Activated CD8-positive, alpha-beta memory T cell treated with anti-CD3 and anti-CD28 coated beads, Interleukin-2, amount 10 ng/mL, durations not matched to agents 7 days and 5 days (primary cell): ENCODE measurements at regions not wholly inside any gene's neighbourhood (a gene's known extent, or its start where the extent isn't known, plus 50 kb on each side); places are given as distances from the start of the nearest gene placed in this dataset.

ENCODE experiments used
- ATAC-seq: fragments of 150-1000 bp; cut with Tn5 transposase; one replicate; pipeline ENCODE4 v1.10.0; 2021; ENCODE audit warnings: moderate library complexity
- CTCF ChIA-PET: fragments of 350-600 bp; sonication (Branson Sonifier 250); formaldehyde crosslinking; loops from one replicate; lab custom pipeline; 2021; ENCODE audit warnings: antibody characterized with exemption; lab: Charles Lee
- DNase-seq: peaks from one replicate; pipeline ENCODE4 v3.0.0-alpha.2; 2020
- H3K27ac Mint-ChIP-seq: one replicate; pipeline ENCODE4 v1.8.0; 2021; ENCODE audit warnings: mild to moderate bottlenecking, mixed read lengths
- H3K27me3 Mint-ChIP-seq: one replicate; pipeline ENCODE4 v1.8.0; 2021; ENCODE audit warnings: mixed read lengths
- H3K36me3 Mint-ChIP-seq: one replicate; pipeline ENCODE4 v1.8.0; 2021; ENCODE audit warnings: mild to moderate bottlenecking, mixed read lengths
- H3K4me1 Mint-ChIP-seq: one replicate; pipeline ENCODE4 v1.8.0; 2021; ENCODE audit warnings: mixed read lengths
- H3K4me3 Mint-ChIP-seq: one replicate; pipeline ENCODE4 v1.8.0; 2021; ENCODE audit warnings: mild to moderate bottlenecking, moderate library complexity, mixed read lengths
- H3K9me3 Mint-ChIP-seq: one replicate; pipeline ENCODE4 v1.8.0; 2022; ENCODE audit warnings: low read depth, mixed read lengths

GRCh38 chr4:95715830-95716229 is 124.1 kb upstream of the PDHA2 start:
- CTCF ChIA-PET = no interaction called here
- no peak overlapping the region for H3K27ac Mint-ChIP-seq
- no peak for DNase-seq
- no peaks in the 10 kb centered on the region for H3K9me3 Mint-ChIP-seq
- H3K36me3 Mint-ChIP-seq = no peaks in the 10 kb centered on the region
- no peak for ATAC-seq
- H3K27me3 Mint-ChIP-seq = no peaks in the 10 kb centered on the region
- no peaks in the 10 kb centered on the region for H3K4me1 Mint-ChIP-seq
- no peak overlapping the region for H3K4me3 Mint-ChIP-seq

GRCh38 chr4:95714571-95714970 is 125.3 kb upstream of the PDHA2 start:
- Mint-ChIP-seq H3K4me1 (no peaks in the 10 kb centered on the region), H3K9me3 (no peaks in the 10 kb centered on the region), H3K27ac (no peak overlapping the region), H3K4me3 (no peak overlapping the region), H3K27me3 (no peaks in the 10 kb centered on the region), H3K36me3 (no peaks in the 10 kb centered on the region)
- CTCF ChIA-PET = no interaction called here
- DNase-seq (no peak), ATAC-seq (no peak)

GRCh38 chr4:95705323-95705722 is 134.6 kb upstream of the PDHA2 start:
- no peak for ATAC-seq
- no peak overlapping the region for H3K27ac Mint-ChIP-seq
- DNase-seq = no peak
- H3K4me1 Mint-ChIP-seq = no peaks in the 10 kb centered on the region
- CTCF ChIA-PET = no interaction called here
- no peaks in the 10 kb centered on the region for H3K36me3 Mint-ChIP-seq
- H3K27me3 Mint-ChIP-seq = no peaks in the 10 kb centered on the region
- H3K4me3 Mint-ChIP-seq = no peak overlapping the region
- peaks cover 3% of the 10 kb centered on the region for H3K9me3 Mint-ChIP-seq

- H3K4me1 Mint-ChIP-seq = no peaks in the 10 kb centered on the region
- H3K9me3 Mint-ChIP-seq = peaks cover 3% of the 10 kb centered on the region
- DNase-seq (no peak), ATAC-seq (no peak)
- no peak overlapping the region for H3K27ac Mint-ChIP-seq
- H3K4me3 Mint-ChIP-seq = no peak overlapping the region
- no peaks in the 10 kb centered on the region for H3K27me3 Mint-ChIP-seq
- CTCF ChIA-PET = no interaction called here
- H3K36me3 Mint-ChIP-seq = no peaks in the 10 kb centered on the region
Observed at GRCh38 chr4:95701500-95702170, 138.3 kb upstream of the PDHA2 start.

GRCh38 chr4:95694411-95694810 is 145.5 kb upstream of the PDHA2 start:
- Mint-ChIP-seq H3K4me3 (no peak overlapping the region), H3K4me1 (no peaks in the 10 kb centered on the region), H3K27me3 (no peaks in the 10 kb centered on the region), H3K36me3 (no peaks in the 10 kb centered on the region), H3K9me3 (peaks cover 2% of the 10 kb centered on the region), H3K27ac (no peak overlapping the region)
- DNase-seq (no peak), ATAC-seq (no peak)
- CTCF ChIA-PET = no interaction called here

- H3K27ac Mint-ChIP-seq = no peak overlapping the region
Observed at GRCh38 chr4:95693594-95693993, 144.8 kb upstream of the UNC5C start.

GRCh38 chr4:95676190-95676589 is 127.4 kb upstream of the UNC5C start:
- CTCF ChIA-PET = no interaction called here
- Mint-ChIP-seq H3K4me3 (no peak overlapping the region), H3K27me3 (no peaks in the 10 kb centered on the region), H3K4me1 (no peaks in the 10 kb centered on the region), H3K36me3 (no peaks in the 10 kb centered on the region), H3K27ac (no peak overlapping the region), H3K9me3 (peaks cover 2% of the 10 kb centered on the region)
- ATAC-seq = no peak
- no peak for DNase-seq

More at GRCh38 chr4:95693594-95693993, 144.8 kb upstream of the UNC5C start:
- Mint-ChIP-seq H3K9me3 (peaks cover 2% of the 10 kb centered on the region), H3K4me1 (no peaks in the 10 kb centered on the region), H3K27me3 (no peaks in the 10 kb centered on the region), H3K36me3 (no peaks in the 10 kb centered on the region), H3K4me3 (no peak overlapping the region)
- no peak for ATAC-seq
- DNase-seq = no peak
- CTCF ChIA-PET = no interaction called here

- Mint-ChIP-seq H3K4me1 (no peaks in the 10 kb centered on the region), H3K27ac (no peak overlapping the region), H3K4me3 (no peak overlapping the region), H3K9me3 (peaks cover 2% of the 10 kb centered on the region), H3K36me3 (no peaks in the 10 kb centered on the region), H3K27me3 (no peaks in the 10 kb centered on the region)
- no peak for ATAC-seq
- DNase-seq = no peak
- CTCF ChIA-PET = no interaction called here
Observed at GRCh38 chr4:95675623-95676022, 126.8 kb upstream of the UNC5C start.

GRCh38 chr4:95674521-95674981 is 125.8 kb upstream of the UNC5C start:
- no peak overlapping the region for H3K27ac Mint-ChIP-seq
- ATAC-seq (no peak), DNase-seq (no peak)
- H3K4me3 Mint-ChIP-seq = no peak overlapping the region
- no peaks in the 10 kb centered on the region for H3K36me3 Mint-ChIP-seq
- H3K4me1 Mint-ChIP-seq = no peaks in the 10 kb centered on the region
- H3K27me3 Mint-ChIP-seq = no peaks in the 10 kb centered on the region
- peaks cover 5% of the 10 kb centered on the region for H3K9me3 Mint-ChIP-seq
- CTCF ChIA-PET = no interaction called here

- no peak for ATAC-seq
- H3K36me3 Mint-ChIP-seq = no peaks in the 10 kb centered on the region
- no peak for DNase-seq
- CTCF ChIA-PET = no interaction called here
- H3K4me1 Mint-ChIP-seq = no peaks in the 10 kb centered on the region
- H3K4me3 Mint-ChIP-seq = no peak overlapping the region
- H3K27ac Mint-ChIP-seq = no peak overlapping the region
- no peaks in the 10 kb centered on the region for H3K27me3 Mint-ChIP-seq
- H3K9me3 Mint-ChIP-seq = peaks cover 3% of the 10 kb centered on the region
Observed at GRCh38 chr4:95672811-95673210, 124.0 kb upstream of the UNC5C start.

GRCh38 chr4:95660719-95661118 is 111.9 kb upstream of the UNC5C start:
- ATAC-seq = no peak
- Mint-ChIP-seq H3K4me1 (no peaks in the 10 kb centered on the region), H3K27ac (no peak overlapping the region), H3K27me3 (no peaks in the 10 kb centered on the region), H3K4me3 (no peak overlapping the region), H3K36me3 (no peaks in the 10 kb centered on the region), H3K9me3 (peaks cover 3% of the 10 kb centered on the region)
- CTCF ChIA-PET = no interaction called here
- DNase-seq = no peak

- Mint-ChIP-seq H3K9me3 (peaks cover 2% of the 10 kb centered on the region), H3K27me3 (no peaks in the 10 kb centered on the region), H3K4me1 (no peaks in the 10 kb centered on the region), H3K36me3 (no peaks in the 10 kb centered on the region), H3K27ac (no peak overlapping the region), H3K4me3 (no peak overlapping the region)
- ATAC-seq (no peak), DNase-seq (no peak)
- CTCF ChIA-PET = no interaction called here
Observed at GRCh38 chr4:95651891-95652290, 103.1 kb upstream of the UNC5C start.

GRCh38 chr4:95644417-95644816 is 95.6 kb upstream of the UNC5C start:
- Mint-ChIP-seq H3K36me3 (no peaks in the 10 kb centered on the region), H3K27me3 (no peaks in the 10 kb centered on the region), H3K4me3 (no peak overlapping the region), H3K9me3 (no peaks in the 10 kb centered on the region), H3K4me1 (no peaks in the 10 kb centered on the region), H3K27ac (no peak overlapping the region)
- DNase-seq = no peak
- CTCF ChIA-PET = no interaction called here
- ATAC-seq = no peak

GRCh38 chr4:95643627-95644026 is 94.9 kb upstream of the UNC5C start:
- DNase-seq (no peak), ATAC-seq (no peak)
- Mint-ChIP-seq H3K27ac (no peak overlapping the region), H3K36me3 (no peaks in the 10 kb centered on the region), H3K4me3 (no peak overlapping the region), H3K9me3 (no peaks in the 10 kb centered on the region), H3K27me3 (no peaks in the 10 kb centered on the region), H3K4me1 (peaks cover 7% of the 10 kb centered on the region)
- CTCF ChIA-PET = no interaction called here

GRCh38 chr4:95641571-95641970 is 92.8 kb upstream of the UNC5C start:
- CTCF ChIA-PET = no interaction called here

More at GRCh38 chr4:95641571-95641970, 92.8 kb upstream of the UNC5C start:
- H3K36me3 Mint-ChIP-seq = no peaks in the 10 kb centered on the region
- no peaks in the 10 kb centered on the region for H3K9me3 Mint-ChIP-seq
- no peak overlapping the region for H3K4me3 Mint-ChIP-seq
- H3K4me1 Mint-ChIP-seq = peaks cover 7% of the 10 kb centered on the region
- ATAC-seq (no peak), DNase-seq (no peak)
- H3K27me3 Mint-ChIP-seq = no peaks in the 10 kb centered on the region
- H3K27ac Mint-ChIP-seq = no peak overlapping the region
